ENCODE measurements at regions not wholly inside any gene's neighbourhood (a gene's known extent, or its start where the extent isn't known, plus 50 kb on each side); places are given as distances from the start of the nearest gene placed in this dataset.
A peak's percentile ranks its signal among the peaks of the same experiment; 100 is the strongest.

DNA sequence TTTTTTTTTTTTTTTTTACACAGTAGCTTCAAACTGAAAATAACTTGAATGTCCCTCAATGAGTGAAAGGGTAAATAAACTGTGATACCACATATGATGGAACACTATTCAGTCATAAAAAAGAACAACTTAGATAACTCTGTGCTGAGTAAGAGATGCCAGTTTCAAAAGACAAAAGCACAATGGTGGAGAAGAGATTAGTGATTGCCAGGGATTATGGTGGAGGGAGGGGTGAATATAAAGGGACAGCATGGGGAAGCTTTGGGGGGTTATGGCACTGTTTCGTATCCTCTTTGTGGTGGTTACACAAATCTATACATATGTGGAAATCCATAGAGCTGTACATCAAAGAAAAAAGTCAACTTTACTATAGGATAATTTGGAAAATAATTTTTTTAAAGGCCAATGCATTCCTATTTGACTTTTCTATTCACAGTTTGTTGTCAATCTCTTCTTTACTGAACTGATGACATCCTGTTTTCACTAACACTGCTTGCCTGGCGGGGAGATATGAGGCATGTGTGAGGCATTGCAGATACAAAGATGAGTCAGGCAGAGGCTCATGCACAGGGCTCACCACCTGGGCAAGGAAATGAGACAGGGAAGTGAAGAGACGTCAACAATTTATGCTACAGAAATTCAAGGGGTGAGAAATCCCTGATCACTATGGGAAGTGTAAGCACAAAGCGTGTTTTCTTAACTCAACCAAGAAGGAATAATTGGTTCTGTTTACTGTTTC lies 302.7 kb downstream of the DUSP10 start:
- peak; percentile 33 to 45 for DNase-seq

DNA sequence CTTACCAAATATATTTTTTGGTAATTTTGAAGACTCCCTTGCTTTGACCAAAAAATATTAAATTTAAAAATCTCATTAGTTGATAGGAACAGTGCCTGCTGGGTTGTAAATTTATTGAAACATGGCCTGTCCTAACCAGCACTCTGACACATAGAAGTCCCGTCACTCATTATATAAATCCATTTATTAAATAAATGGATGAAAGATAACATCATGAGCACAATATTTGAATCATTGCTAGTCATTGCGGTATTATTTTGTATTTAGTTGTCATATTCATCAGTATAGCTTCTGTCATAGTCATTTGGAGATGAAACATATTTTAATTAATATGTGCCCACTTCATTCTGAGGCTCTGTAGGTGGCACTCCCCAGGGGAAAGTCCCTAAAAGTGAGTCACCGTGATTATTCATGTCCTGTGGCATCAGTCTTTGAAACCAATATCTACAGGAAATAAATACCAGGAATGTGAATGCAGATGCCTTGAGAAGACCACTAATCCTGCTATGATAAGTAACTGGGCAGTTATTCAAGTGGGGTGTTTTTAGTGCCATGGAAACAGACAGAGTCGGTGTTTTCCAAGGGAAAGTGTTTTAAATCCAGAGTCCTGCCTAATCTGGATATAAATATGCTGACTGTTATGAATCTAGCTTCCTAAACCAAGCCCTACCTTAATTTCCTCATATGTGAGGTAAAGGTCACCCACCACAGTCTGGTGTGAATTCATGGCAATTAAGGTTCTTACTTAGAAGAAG lies 302.0 kb downstream of the DUSP10 start:
- peak in 1 of 2 donors; percentile 42 for DNase-seq

DNA sequence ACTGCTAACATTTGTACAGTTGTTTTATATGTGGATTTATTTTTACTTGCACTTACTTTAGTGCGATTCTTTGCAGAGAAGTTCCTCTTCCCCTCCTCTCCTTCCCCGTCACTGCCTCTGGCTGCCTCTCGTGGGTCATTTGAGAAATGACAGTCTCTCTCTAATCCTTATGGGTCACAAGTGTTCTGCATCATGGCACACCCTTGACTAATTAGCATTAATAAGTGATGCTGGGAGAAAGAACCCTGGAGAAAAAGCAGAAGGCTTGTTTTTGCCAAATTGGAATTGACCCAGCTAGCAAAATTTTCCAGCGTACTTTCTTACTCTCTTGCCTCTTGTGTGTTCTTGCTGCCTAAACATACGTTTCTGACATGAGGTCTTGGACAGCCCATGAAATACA lies 301.2 kb downstream of the DUSP10 start:
- DNase-seq, result no peak

DNA sequence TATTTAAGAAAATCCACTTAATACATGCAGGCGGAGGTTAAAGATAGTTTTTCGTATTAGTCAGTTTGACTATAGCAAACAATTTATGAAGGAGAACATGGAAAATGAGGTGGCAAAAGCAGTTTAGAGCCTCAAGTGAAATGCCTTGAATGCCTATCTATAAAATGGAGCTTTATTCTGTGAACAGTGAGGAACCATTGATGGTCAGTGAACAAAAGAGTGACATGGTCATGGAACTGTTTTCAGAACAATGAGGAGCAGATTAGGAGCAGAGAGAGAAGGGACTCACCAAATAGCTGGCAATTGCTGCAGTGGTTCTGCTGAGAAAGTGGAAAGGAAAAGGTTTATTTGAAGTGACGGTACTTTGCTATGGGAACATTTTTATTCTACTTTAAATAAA lies 299.8 kb downstream of the DUSP10 start:
- DNase-seq, result no peak

DNA sequence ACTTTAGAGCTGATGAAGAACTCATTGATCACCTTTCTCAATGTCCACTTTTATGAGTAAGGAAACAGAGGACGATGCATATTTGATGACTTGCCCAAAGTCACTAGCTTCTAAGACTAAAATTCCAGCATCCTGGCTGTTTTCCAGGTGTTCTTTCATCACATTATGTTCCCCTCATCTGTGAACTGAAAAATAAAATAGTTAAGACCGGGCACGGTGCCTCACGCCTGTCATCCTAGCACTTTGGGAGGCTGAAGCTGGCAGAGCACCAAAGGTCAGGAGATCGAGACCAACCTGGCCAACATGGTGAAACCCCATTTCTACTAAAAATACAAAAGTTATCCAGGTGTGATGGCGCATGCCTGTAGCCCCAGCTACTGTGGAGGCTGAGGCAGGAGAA lies 297.5 kb downstream of the DUSP10 start:
- DNase-seq, result no peak

DNA sequence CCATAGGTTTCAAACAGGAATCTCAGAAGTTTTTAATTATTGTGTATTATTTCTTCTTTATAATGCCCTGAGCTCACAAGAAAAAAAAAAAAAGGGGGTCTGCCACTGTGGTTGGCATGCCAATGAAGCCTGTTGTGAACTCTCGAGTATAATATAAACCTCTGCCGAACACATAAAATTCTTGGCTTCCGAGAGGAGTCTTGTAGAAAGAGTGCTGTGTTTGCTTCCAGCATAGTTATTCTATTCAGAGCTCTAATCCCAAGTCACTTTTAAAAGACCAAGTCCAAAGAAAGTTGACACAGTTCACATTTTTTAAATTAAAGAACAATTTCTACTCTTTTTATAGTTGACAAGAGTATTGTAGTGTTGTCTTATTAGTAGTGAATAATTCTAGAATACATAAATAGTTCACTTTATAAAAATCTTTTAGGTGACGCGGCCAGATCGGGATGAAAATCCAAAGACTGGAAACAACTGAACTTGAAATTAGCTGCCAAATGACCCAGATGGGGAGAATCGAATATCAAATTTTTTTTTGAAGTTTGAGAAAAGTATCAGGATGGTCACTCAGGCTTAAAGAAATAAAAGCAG lies 293.2 kb downstream of the DUSP10 start:
- no peak for DNase-seq

DNA sequence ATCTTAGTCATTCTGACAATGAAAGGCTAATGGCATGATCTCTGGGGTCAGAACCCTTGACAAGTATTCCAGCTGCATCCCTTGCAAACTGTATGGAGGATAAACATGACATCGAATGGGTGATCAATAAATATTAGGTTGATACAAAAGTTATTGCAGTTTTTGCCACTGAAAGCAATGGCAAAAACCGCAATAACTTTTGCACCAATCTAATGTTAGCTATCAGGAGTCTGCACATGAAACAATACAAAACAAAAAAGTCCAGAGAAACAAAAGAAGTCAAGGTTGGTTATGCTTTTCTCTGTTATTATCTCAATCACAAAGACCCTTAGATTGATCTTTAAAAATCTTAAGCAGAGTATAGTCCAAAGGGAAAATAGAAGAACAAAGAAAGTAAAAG lies 292.7 kb downstream of the DUSP10 start:
- no peak for DNase-seq

DNA sequence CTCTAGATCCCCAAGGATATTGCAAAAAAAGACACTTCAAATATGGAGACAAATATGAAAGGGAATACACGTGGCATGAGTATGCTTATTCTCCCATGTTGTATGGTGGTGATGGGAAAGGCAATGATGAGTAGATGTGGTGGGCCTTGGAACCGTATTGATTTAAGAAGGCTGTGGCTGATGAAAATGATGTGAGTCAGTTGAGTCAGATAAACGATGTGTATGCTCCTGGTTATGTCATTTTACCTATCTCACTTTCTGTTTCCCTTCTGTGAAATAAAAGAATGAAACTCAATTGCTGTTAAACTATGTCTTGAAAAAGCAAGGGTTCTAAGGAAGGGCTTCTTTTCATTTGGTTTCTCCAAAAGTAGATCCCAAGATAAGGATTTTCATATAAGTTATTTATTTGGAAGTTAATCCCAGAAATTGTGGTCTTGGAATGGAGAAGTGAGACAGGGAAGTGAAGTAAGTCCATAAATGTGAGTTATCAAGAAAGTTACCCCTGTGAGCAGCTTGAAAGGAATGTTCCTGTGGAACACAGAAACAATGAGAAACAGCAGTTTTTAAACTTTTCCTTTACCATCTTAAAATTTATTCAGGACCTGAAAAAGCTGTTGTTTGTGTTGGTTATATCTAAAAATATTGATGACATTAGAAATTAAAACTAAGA lies 292.0 kb downstream of the DUSP10 start:
- no peak for DNase-seq

DNA sequence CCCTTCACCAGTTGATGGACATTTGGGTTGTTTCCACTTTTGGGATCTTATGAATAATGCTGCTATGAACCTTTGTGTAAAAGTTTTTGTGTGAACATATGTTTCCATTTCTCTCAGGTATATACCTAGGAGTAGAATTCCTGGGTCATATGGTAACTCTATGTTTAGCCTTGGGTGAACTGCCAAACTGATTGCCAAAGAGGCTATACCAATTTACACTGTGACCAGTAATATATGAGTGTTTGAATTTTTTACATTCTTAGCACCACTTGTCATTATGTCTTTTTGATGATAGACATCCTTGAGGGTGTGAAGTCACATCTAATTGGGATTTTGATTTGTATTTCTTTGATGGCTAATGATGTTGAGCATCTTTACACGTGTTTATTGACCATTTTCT lies 290.1 kb downstream of the DUSP10 start:
- DNase-seq, result no peak

DNA sequence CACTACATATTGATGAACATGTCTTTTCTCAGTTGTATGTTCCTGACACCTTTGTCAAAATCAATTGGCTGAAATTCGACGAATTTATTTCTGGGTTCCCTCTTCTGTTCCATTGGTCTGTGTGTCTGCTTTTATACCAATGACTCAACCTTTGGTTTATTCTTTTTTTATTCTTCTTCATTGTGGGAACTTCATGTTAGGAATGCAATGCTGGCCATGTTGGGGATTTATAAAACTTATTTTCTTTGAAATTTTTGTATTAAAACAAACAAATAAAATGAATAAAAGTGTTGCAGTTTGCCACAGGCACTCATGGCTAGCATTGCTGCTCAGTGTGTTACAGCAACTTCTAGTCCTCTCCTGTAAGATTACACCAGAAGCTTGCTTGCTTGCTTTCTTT lies 287.8 kb downstream of the DUSP10 start:
- no peak for DNase-seq

DNA sequence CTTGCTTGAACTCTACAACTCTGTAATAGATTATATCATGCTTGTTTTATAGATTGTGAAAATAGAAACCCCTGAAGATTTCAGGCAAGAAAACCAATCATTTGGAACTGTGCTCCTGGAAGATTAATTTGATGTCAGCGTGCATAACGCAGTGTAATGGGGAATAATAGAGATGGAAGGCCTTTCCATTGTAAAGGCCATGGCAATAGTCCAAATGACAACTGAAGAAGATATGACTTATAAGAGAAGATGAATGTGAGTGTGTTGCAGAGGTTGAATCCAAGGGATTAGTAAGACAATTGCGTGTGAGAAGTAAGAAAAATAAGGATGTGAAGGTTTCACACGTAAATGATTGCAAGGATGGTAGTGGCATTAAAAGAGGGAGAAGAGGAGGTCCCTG lies 285.0 kb downstream of the DUSP10 start:
- no peak for DNase-seq

DNA sequence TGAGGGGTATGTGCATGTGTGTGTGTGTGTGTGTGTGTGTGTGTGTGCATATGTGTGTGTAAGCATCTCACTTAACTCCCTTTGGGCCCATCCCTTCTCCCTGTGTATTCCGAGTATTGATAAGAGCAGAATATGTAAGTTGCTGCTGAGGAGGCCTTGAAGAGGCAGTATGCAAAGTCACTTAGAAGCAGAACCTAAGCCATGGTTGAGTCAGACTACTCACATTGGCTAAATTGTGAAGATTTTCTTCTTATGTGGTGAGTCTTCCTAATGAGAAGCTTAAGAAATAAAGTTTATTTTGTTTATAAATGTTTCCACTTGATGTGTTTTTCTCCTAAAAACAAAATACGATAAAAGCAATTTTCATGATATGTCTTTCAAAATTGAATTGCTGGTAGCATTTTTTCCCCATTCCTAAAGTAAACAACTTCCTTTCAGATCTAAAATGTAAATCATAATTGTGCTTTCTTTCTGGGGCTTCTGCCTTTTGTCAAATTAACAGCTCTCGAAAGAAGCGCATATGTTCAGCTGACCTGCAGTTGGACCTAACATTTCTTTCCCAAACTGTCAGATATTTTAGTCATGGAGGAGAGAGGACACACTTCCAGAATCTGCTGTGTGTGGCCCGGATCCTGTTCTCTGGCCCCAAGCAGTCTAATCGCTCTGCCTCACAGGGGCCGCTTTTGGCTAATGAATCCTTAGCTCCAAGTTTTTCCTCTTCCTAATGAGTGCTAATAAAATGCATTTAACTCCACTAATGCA lies 284.0 kb downstream of the DUSP10 start:
- DNase-seq, result no peak

DNA sequence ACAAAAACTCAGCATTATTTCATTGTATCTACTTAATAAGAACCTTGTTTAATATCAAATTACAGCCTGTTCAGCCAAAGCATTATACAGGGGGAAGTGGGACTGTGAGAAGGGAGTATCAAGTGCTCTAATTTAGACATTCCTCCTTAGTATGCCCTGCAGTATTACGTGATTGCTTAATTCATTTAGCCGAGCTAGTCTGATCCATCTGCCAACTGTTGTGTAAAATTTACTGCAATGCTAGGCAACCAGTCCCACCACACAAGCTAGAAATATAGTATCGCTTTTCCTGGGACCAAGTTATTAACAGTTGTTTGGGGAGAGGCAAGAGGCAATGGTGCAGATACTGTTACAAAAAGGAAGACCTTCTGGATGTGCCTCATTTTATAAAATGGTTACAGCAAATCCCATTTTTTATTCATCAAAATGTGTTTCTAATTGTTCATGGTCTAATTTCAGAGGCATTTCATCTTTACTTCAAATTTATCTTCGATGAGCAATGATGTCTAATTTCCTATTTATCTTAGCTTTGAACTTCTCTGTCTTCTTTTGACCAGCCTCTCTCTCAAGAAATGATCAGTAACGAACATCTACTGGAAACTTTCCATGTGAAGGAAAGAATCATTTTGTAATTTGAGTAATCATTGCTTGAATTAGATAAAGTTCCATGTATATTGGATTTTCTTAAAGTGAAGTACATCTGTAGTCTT lies 283.3 kb downstream of the DUSP10 start:
- DNase-seq, result no peak

DNA sequence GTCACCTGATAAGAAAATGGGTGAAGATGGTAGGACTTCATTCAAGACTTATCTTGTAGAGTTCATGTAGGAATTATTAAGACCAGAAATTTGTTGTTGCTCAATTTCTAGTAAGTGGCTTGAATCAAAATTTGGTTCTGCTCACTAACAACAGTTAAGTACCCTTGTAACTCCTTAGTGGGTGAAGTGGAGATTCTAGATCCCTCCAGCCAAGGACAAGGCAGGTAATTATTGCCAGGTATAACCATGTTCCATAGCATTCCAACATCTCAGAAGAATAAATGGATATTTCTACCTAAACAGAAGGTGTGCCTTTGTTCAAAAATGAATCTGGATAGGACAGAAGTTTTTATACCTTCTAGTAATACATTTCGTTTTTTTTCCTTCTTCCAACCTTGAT lies 282.3 kb downstream of the DUSP10 start:
- no peak for DNase-seq

DNA sequence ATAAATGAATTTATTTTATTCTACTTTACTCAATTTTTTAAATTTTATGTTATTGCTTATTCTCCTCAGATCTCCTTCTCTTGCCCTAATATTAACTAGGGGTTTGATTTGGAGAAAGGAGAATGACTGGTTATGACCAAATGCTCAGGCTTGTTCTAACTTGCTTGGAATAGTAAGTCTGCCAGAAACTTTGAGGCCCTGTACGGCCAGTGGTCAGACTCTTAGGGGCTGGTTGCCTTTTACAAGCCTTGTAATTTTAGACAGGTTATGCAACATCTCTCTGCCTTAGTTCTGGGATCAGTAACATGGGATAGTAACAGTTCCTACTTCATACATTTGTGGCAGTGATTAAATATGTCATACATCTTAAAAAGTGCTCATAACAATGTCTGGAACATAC lies 279.5 kb downstream of the DUSP10 start:
- no peak for DNase-seq

DNA sequence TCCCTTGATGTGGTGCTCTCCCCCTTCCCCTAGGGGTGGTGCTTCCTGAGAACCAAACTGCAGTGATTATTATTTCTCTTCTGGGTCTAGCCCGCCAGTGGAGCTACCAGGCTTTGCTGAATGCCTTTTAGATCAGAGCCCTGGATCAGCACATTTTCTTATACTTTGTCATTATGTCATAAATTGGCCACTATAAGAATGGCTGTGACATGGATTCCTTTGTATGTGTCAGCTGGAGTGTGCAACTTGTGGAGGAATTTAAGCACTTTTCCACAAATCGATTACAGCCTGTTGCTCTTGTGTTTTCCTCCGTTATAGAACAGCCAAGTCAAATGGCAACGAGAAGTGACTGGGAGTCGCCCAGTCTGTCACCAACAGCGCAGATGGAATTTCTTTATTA lies 273.3 kb downstream of the DUSP10 start:
- no peak for DNase-seq

DNA sequence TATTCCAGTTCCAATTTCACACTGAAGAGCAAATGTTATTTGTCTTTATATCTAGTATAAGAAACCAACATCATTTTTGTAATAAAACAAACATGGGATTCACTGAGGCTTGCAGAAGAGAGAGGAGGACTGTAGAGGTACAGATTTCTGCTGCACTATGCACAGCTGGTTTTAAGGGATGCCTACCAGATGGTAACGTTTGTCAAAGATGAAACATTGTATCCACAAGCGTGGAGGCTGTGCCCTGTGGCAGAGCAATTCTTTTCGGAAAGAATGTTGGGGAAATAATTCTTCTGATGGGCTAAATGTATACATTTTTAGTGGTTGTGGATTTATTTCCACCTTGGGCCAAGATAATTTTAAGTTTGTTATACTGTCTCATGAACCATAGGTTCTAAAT lies 272.4 kb downstream of the DUSP10 start:
- DNase-seq, result no peak

DNA sequence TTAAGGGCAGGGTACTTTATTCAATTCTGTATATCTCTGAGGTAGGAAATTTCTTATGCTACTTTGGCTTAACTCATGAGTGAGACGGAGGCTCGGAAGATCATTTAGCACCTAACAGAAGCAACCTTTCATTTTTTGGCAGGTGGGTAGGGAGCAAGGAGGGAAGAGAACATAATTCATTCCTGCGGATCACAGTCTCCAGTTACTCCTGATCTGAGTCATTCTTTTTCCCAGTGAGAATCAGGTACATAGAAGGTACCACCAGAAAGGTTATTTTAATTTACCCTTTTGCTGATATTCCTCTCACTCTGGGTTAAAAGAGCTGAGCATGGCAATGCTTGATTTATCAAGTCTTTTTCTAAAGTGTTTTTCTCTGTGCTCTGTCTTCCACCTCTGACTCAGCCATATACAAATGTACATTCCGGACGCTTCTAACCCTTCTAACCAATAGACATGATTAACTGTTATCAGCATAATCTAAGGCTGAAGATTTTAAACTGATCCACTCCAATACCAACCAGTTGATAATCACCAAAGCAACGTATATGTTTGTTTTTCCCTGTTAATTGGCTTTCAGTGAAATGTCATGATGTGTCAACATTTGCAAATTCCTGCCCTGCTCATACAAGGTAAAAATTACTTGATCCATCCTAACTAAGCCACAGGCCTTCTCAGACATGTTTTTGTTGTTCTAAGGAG lies 271.7 kb downstream of the DUSP10 start:
- no peak for DNase-seq

DNA sequence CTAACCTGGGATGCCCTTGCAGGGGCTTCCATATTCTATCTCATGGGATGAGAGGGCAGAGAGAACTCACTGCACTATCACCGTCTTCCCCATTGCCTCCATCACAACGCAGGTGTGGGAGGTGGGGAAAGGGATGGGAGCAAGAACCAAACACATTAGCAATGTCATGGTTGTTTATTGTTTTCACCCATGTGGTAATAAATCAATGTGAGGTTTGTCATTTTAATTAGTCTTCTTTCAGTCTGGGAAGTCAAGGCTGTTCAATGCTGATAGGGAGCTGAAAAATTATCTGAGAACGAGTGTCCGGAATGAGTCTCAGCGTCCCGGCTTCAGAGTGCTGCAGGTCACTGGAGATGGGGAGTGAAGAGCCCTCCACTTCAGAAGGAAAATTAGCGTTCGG lies 268.5 kb downstream of the DUSP10 start:
- DNase-seq, result no peak

DNA sequence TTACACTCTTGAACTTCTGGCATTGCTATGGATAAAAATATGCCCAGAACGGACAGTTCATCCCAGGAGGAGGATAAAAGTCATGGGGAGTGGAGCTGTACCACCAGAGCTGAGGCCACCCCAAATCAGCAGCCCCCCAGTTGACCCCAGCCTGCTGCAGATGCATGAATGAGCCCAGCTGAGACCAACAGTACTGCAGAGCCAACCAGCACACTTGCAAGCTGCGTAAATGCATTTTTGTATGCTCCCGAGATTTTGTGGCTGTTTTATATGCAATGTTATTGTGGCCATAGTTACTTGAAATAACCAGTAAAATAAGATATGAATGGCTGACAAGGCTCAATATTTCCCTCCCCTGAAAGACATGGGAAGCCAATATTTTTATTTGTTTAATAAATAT lies 264.6 kb downstream of the DUSP10 start:
- DNase-seq, result no peak

All from stimulated activated CD4-positive, alpha-beta T cell treated with anti-CD3 and anti-CD28 coated beads, Interleukin-2, amount 100 ng/mL, for 48 hours (primary cell).